ENCODE measurements at regions not wholly inside any gene's neighbourhood (a gene's known extent, or its start where the extent isn't known, plus 50 kb on each side); places are given as distances from the start of the nearest gene placed in this dataset.

- ChIA-PET CTCF (no interaction called here), POLR2A (ENCODE audit: unreplicated experiment) (no interaction called here)
- Histone ChIP-seq H3K4me1 (replicated peaks; ENCODE audit: insufficient read depth) (no peaks in the 10 kb centered on the region), H3K4me3 (no peak overlapping the region), H3K4me2 (no peak overlapping the region), H2AFZ (no peak overlapping the region), H3K27ac (no peak overlapping the region), H3K27me3 (ENCODE audit: insufficient read depth, low read depth) (no peaks in the 10 kb centered on the region), H3K9me2 (ENCODE audit: insufficient read depth) (no peaks in the 10 kb centered on the region), H3F3A (ENCODE audit: insufficient read depth, low read depth) (no peaks in the 10 kb centered on the region), H3K36me3 (ENCODE audit: low read depth) (no peaks in the 10 kb centered on the region), H3K9me3 (ENCODE audit: insufficient read depth, low read depth) (no peaks in the 10 kb centered on the region), H3K79me2 (ENCODE audit: low read depth) (no peaks in the 10 kb centered on the region), H4K20me1 (ENCODE audit: insufficient read depth) (no peaks in the 10 kb centered on the region; the same call in 1 of the 2 replicates)
- intact Hi-C loops (cut with micrococcal nuclease; ENCODE audit: unreplicated experiment): no loop called here
- no TSS peak for BruUV-seq (replicated peaks)
- TF ChIP-seq CTCF (conservative IDR thresholded peaks at IDR 0.05): no peak
- no peak for TF ChIP-seq EZH2 (IDR thresholded peaks at IDR 0.05; ENCODE audit: low read depth)
- DNase-seq: no peak
These were observed 118.3 kb upstream of the TUSC7 start for GRCh38 chr3:116591236-116591635.

GRCh38 chr3:116601206-116601605 is 108.4 kb upstream of the TUSC7 start:
- ChIA-PET POLR2A (ENCODE audit: unreplicated experiment) (no interaction called here), CTCF (no interaction called here)
- no peak for DNase-seq
- H2AFZ ChIP-seq: no peak overlapping the region
- no peaks in the 10 kb centered on the region for H3F3A ChIP-seq (ENCODE audit: insufficient read depth, low read depth)
- H3K27ac ChIP-seq: no peak overlapping the region
- TF ChIP-seq EZH2 (IDR thresholded peaks at IDR 0.05; ENCODE audit: low read depth) (no peak), CTCF (conservative IDR thresholded peaks at IDR 0.05) (no peak)
- intact Hi-C loops (cut with micrococcal nuclease; ENCODE audit: unreplicated experiment): no loop called here
- H3K4me3 ChIP-seq: no peak overlapping the region
- H3K4me2 ChIP-seq: no peak overlapping the region
- no peaks in the 10 kb centered on the region for H3K79me2 ChIP-seq (ENCODE audit: low read depth)
- H3K27me3 ChIP-seq (ENCODE audit: insufficient read depth, low read depth): no peaks in the 10 kb centered on the region
- no TSS peak for BruUV-seq (replicated peaks)
- no peaks in the 10 kb centered on the region for H3K36me3 ChIP-seq (ENCODE audit: low read depth)
- no peaks in the 10 kb centered on the region for H3K9me3 ChIP-seq (ENCODE audit: insufficient read depth, low read depth)
- H3K9me2 ChIP-seq (ENCODE audit: insufficient read depth): no peaks in the 10 kb centered on the region
- H4K20me1 ChIP-seq (ENCODE audit: insufficient read depth): no peaks in the 10 kb centered on the region
- no peaks in the 10 kb centered on the region for H3K4me1 ChIP-seq (replicated peaks; ENCODE audit: insufficient read depth)

- Histone ChIP-seq H3K9me2 (ENCODE audit: insufficient read depth) (no peaks in the 10 kb centered on the region), H3K27me3 (ENCODE audit: insufficient read depth, low read depth) (0 out of 2 replicates have a peak, but pooled peaks cover 4% of the 10 kb centered on the region), H3K79me2 (ENCODE audit: low read depth) (no peaks in the 10 kb centered on the region), H3F3A (ENCODE audit: insufficient read depth, low read depth) (no peaks in the 10 kb centered on the region), H3K27ac (no peak overlapping the region), H3K4me1 (replicated peaks; ENCODE audit: insufficient read depth) (no peaks in the 10 kb centered on the region), H3K4me3 (no peak overlapping the region), H3K4me2 (no peak overlapping the region), H3K9me3 (ENCODE audit: insufficient read depth, low read depth) (no peaks in the 10 kb centered on the region), H2AFZ (no peak overlapping the region), H3K36me3 (ENCODE audit: low read depth) (no peaks in the 10 kb centered on the region), H4K20me1 (ENCODE audit: insufficient read depth) (no peaks in the 10 kb centered on the region)
- no peak for DNase-seq
- TF ChIP-seq EZH2 (IDR thresholded peaks at IDR 0.05; ENCODE audit: low read depth) (no peak), CTCF (conservative IDR thresholded peaks at IDR 0.05) (no peak)
- ChIA-PET POLR2A (ENCODE audit: unreplicated experiment) (interaction anchor here (0.6 kb wide), 1 partner anchor 1583 kb away, joined by 3 read pairs; no protein-coding TSS in a partner anchor), CTCF (no interaction called here)
- intact Hi-C loops (cut with micrococcal nuclease; ENCODE audit: unreplicated experiment): no loop called here
- BruUV-seq (replicated peaks): no TSS peak
These were observed 102.4 kb upstream of the TUSC7 start for GRCh38 chr3:116607205-116607604.
